Neural crest cell (in vitro differentiated cells): ENCODE measurements at regions not wholly inside any gene's neighbourhood (a gene's known extent, or its start where the extent isn't known, plus 50 kb on each side); places are given as distances from the start of the nearest gene placed in this dataset.

Experiments used
- DNase-seq: peaks from one replicate; pipeline ENCODE4 v3.0.0; 2021; ENCODE audit warnings: low read depth, mixed read lengths, low spot score
- H3K27ac Mint-ChIP-seq: one replicate; pipeline ENCODE4 v1.8.0; 2021; ENCODE audit warnings: mild to moderate bottlenecking, mixed read lengths; ENCODE audit not compliant: unreplicated experiment
- H3K27me3 Mint-ChIP-seq: 2 replicates; pipeline ENCODE4 v1.8.0; 2021; ENCODE audit warnings: low read depth, mild to moderate bottlenecking, mixed read lengths
- H3K36me3 Mint-ChIP-seq: 2 replicates; pipeline ENCODE4 v1.8.0; 2021; ENCODE audit warnings: low read depth, mild to moderate bottlenecking, mixed read lengths
- H3K4me1 Mint-ChIP-seq: 2 replicates; pipeline ENCODE4 v1.8.0; 2021; ENCODE audit warnings: mixed read lengths
- H3K4me3 Mint-ChIP-seq: one replicate; pipeline ENCODE4 v1.8.0; 2021; ENCODE audit warnings: mild to moderate bottlenecking, mixed read lengths
- H3K9me3 Mint-ChIP-seq: 2 replicates; pipeline ENCODE4 v1.8.0; 2021; ENCODE audit warnings: mixed read lengths
- CTCF ChIP-seq: fragments of 200-600 bp; sonication (generic); conservative IDR thresholded peaks from 2 replicates; pipeline ENCODE4 v1.5.0; 2021; ENCODE audit warnings: antibody characterized with exemption, mild to moderate bottlenecking

GRCh38 chr20:39397646-39398045 lies 435.5 kb downstream of the DHX35 start:
- H3K9me3 Mint-ChIP-seq: peaks cover 11% of the 10 kb centered on the region
- peaks cover 6% of the 10 kb centered on the region for H3K4me1 Mint-ChIP-seq
- H3K4me3 Mint-ChIP-seq: no peak overlapping the region
- peaks cover 7% of the 10 kb centered on the region for H3K27me3 Mint-ChIP-seq
- H3K36me3 Mint-ChIP-seq: no peaks in the 10 kb centered on the region
- no peak for DNase-seq
- TF ChIP-seq CTCF: no peak
- no peak overlapping the region for H3K27ac Mint-ChIP-seq

DNA sequence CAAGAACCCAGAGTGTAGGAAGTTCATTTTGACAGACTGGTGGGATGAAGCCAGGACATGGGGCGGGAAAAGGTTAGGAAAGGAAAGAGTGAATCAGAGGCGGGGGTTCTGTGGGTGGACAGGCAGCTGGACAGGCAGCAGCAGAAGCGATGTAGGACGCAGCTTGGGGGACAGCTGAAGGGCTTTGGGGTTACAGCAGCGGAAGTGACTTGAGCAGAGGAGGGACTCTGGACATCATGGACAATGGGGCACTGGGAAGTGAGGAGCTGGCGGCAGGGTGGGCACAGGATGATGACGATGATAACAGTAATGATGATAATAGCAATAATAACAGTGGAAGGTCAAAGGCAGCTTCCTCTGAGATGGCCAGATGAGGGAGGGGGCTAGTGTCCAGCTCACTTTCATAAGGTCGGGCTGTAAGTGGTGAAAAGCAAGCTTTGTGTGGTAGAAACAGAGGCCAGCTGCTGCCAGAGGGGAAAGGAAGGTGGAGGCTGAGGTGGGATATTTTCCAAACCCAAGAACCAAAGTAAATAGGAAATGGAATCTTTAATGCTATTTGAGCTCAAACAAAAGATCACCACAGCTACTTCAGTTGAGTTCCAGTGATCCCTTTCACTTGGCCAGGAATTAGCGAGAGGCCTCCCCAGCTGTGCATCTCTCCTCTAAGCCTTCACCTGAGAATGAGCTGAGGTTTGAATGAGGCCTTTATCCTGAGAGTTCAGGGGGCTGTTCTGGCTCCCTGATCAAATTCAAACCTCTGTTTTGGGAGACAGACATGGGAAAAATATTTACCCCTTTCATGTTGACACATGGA lies 433.5 kb downstream of the DHX35 start:
- peaks cover 6% of the 10 kb centered on the region for H3K4me1 Mint-ChIP-seq
- no peaks in the 10 kb centered on the region for H3K36me3 Mint-ChIP-seq
- peaks cover 5% of the 10 kb centered on the region for H3K27me3 Mint-ChIP-seq
- H3K9me3 Mint-ChIP-seq: peaks cover 8% of the 10 kb centered on the region
- DNase-seq: no peak
- no peak for TF ChIP-seq CTCF
- peak overlapping the region; percentile 70 for H3K27ac Mint-ChIP-seq
- H3K4me3 Mint-ChIP-seq: no peak overlapping the region

DNA sequence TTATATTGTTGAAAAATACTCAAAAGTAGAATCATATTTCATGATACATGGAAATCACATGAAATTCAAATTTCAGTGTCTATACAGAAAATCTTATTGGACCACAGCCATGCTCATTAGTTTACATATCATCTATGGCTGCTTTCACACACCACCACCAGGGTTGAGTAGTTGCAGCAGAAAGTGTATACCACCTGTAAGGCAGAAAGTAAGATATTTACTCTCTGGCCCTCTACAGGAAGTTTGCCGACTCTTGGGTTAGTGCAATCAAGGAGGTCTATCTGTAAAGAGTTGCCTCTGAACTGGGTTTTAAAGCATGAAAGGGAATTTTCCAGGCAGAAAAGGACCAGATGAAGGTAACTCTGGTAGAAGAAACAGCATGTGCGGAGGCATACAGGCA lies 432.3 kb downstream of the DHX35 start:
- Mint-ChIP-seq H3K27me3 (peaks cover 5% of the 10 kb centered on the region), H3K27ac (no peak overlapping the region), H3K4me3 (no peak overlapping the region), H3K4me1 (peaks cover 6% of the 10 kb centered on the region), H3K36me3 (no peaks in the 10 kb centered on the region), H3K9me3 (peaks cover 8% of the 10 kb centered on the region)
- TF ChIP-seq CTCF: no peak
- DNase-seq: no peak

DNA sequence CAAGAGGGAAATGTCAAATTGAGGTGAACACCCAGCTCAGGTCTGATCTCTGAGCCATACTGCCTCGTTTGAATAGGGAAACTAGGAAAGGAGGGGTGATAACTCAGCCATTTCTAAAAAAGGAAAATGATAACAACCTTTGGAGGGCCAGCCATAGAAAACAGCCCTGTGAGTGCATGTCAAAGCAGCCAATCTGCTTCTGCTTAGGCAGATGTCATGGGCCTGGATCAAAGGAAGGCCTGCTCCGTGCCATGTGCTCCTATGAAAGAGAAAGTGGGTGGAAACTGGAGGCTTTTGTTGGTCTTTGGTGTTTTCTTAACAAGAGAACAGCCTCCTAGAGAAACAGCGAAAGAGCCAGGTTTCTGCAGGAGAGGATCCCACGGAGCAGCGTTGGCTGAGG lies 428.0 kb downstream of the DHX35 start:
- Mint-ChIP-seq H3K9me3 (peaks cover under 1% of the 10 kb centered on the region), H3K4me3 (no peak overlapping the region), H3K27ac (no peak overlapping the region), H3K36me3 (no peaks in the 10 kb centered on the region), H3K27me3 (peaks cover 2% of the 10 kb centered on the region), H3K4me1 (peaks cover under 1% of the 10 kb centered on the region)
- DNase-seq: no peak
- no peak for TF ChIP-seq CTCF

- Mint-ChIP-seq H3K4me3 (no peak overlapping the region), H3K4me1 (no peaks in the 10 kb centered on the region), H3K9me3 (no peaks in the 10 kb centered on the region), H3K27me3 (peaks cover 11% of the 10 kb centered on the region), H3K27ac (no peak overlapping the region), H3K36me3 (no peaks in the 10 kb centered on the region)
- no peak for DNase-seq
- no peak for TF ChIP-seq CTCF
Measured at GRCh38 chr20:39381595-39381994, 419.5 kb downstream of the DHX35 start.
